ENCODE measurements at regions not wholly inside any gene's neighbourhood (a gene's known extent, or its start where the extent isn't known, plus 50 kb on each side); places are given as distances from the start of the nearest gene placed in this dataset.

GRCh38 chr9:103978396-103978795, 115.7 kb upstream of the SMC2 start:
- TF ChIP-seq CTCF (IDR thresholded peaks at IDR 0.05) (no peak), POLR2A (IDR thresholded peaks at IDR 0.05) (no peak)

Measured in right lobe of liver (tissue), 4 donors.